Neural progenitor cell (in vitro differentiated cells): ENCODE measurements at regions not wholly inside any gene's neighbourhood (a gene's known extent, or its start where the extent isn't known, plus 50 kb on each side); places are given as distances from the start of the nearest gene placed in this dataset.

ENCODE experiments used
- DNase-seq: peaks from one replicate; pipeline ENCODE4 v3.0.0-alpha.2; 2016; ENCODE audit warnings: low spot score
- H2AFZ ChIP-seq: fragments of 200-600 bp; sonication (generic); replicated peaks from 2 replicates; pipeline ENCODE4 v1.6.1; 2016; ENCODE audit warnings: antibody characterized with exemption
- H3F3A ChIP-seq: fragments of 200-600 bp; sonication (generic); 2 replicates; pipeline ENCODE4 v1.6.1; 2016; ENCODE audit warnings: antibody characterized with exemption, low read depth
- H3K27ac ChIP-seq: fragments of 200-600 bp; sonication (generic); 2 replicates; pipeline ENCODE4 v1.5.1; 2016; ENCODE audit warnings: mild to moderate bottlenecking
- H3K27me3 ChIP-seq: fragments of 200-600 bp; sonication (generic); 2 replicates; pipeline ENCODE4 v1.6.1; 2016; ENCODE audit warnings: mild to moderate bottlenecking, moderate library complexity
- H3K36me3 ChIP-seq: fragments of 200-600 bp; sonication (generic); 2 replicates; pipeline ENCODE4 v1.5.1; 2016
- H3K4me1 ChIP-seq: fragments of 200-600 bp; sonication (generic); 2 replicates; pipeline ENCODE4 v1.6.1; 2016; ENCODE audit warnings: mixed run types
- H3K4me2 ChIP-seq: fragments of 200-600 bp; sonication (generic); 2 replicates; pipeline ENCODE4 v1.6.1; 2016
- H3K4me3 ChIP-seq: fragments of 200-600 bp; sonication (generic); 2 replicates; pipeline ENCODE4 v1.5.1; 2016
- H3K79me2 ChIP-seq: fragments of 200-600 bp; sonication (generic); 2 replicates; pipeline ENCODE4 v1.6.1; 2016; ENCODE audit warnings: low read depth
- H3K9ac ChIP-seq: fragments of 200-600 bp; sonication (generic); 2 replicates; pipeline ENCODE4 v1.6.1; 2016
- H3K9me3 ChIP-seq: fragments of 200-600 bp; sonication (generic); 2 replicates; pipeline ENCODE4 v1.5.1; 2016; ENCODE audit warnings: low read depth
- H4K20me1 ChIP-seq: fragments of 200-600 bp; sonication (generic); 2 replicates; pipeline ENCODE4 v1.6.1; 2016; ENCODE audit warnings: low read depth
- H3K27ac Mint-ChIP-seq: 3 replicates; pipeline ENCODE4 v1.8.0; 2021; ENCODE audit warnings: mixed read lengths
- H3K27me3 Mint-ChIP-seq: 2 replicates; pipeline ENCODE4 v1.8.0; 2022; ENCODE audit warnings: low read depth, mild to moderate bottlenecking, inconsistent platforms, moderate library complexity, mixed read lengths; ENCODE audit not compliant: insufficient read depth
- H3K36me3 Mint-ChIP-seq: 3 replicates; pipeline ENCODE4 v1.8.0; 2021; ENCODE audit warnings: mixed read lengths
- H3K4me1 Mint-ChIP-seq: 3 replicates; pipeline ENCODE4 v1.8.0; 2021; ENCODE audit warnings: mixed read lengths
- H3K4me3 Mint-ChIP-seq: 3 replicates; pipeline ENCODE4 v1.8.0; 2021; ENCODE audit warnings: mild to moderate bottlenecking, moderate library complexity, mixed read lengths
- H3K9me3 Mint-ChIP-seq: 3 replicates; pipeline ENCODE4 v1.8.0; 2020; ENCODE audit warnings: mixed read lengths
- EZH2 ChIP-seq: fragments of 200-600 bp; sonication (generic); IDR thresholded peaks from 2 replicates; pipeline ENCODE4 v1.6.1; 2017; ENCODE audit warnings: antibody characterized with exemption, mild to moderate bottlenecking, moderate library complexity
- EZH2phosphoT487 ChIP-seq: fragments of 200-600 bp; sonication (generic); IDR thresholded peaks from 2 replicates; pipeline ENCODE4 v1.6.1; 2017; ENCODE audit warnings: antibody characterized with exemption
- TF ChIP-seq, protein P1 (sequence below): fragments of 200-600 bp; sonication (generic); IDR thresholded peaks from 2 replicates; pipeline ENCODE4 v1.5.1; 2017; ENCODE audit warnings: antibody characterized with exemption, mild to moderate bottlenecking

DNA sequence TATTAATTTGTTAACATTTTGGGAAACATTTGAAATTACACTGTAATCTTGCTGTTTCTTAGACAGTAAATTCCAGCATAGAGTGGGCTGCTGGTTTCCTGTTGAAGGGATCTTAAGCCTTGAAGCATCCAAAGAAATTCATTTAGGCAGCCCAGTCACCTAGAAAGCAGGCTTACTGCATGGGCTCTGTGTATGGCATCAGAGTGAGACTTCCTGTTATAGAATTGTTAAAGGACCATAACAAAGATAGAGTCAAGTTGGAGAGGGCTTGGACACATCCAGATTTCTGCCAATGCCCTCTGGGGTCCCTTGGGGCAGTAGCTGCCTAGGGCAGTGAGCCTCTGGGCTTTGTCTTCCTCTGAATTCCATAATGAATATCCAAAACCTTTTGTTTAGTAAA, 149.2 kb downstream of the DYRK2 start:
- no peak overlapping the region for H2AFZ ChIP-seq
- Mint-ChIP-seq H3K4me1 (peaks cover 3% of the 10 kb centered on the region), H3K9me3 (no peaks in the 10 kb centered on the region), H3K4me3 (no peak overlapping the region), H3K36me3 (no peaks in the 10 kb centered on the region), H3K27ac (no peak overlapping the region), H3K27me3 (no peaks in the 10 kb centered on the region)
- H3K9ac ChIP-seq = no peak overlapping the region
- H3K4me3 ChIP-seq = no peak overlapping the region
- no peak overlapping the region for H3K4me2 ChIP-seq
- no peak for DNase-seq
- no peaks in the 10 kb centered on the region for H3K79me2 ChIP-seq
- peaks cover 3% of the 10 kb centered on the region for H3K4me1 ChIP-seq
- no peaks in the 10 kb centered on the region for H4K20me1 ChIP-seq
- no peaks in the 10 kb centered on the region for H3F3A ChIP-seq
- no peaks in the 10 kb centered on the region for H3K9me3 ChIP-seq
- no peaks in the 10 kb centered on the region for H3K36me3 ChIP-seq
- TF ChIP-seq, protein P1, sequence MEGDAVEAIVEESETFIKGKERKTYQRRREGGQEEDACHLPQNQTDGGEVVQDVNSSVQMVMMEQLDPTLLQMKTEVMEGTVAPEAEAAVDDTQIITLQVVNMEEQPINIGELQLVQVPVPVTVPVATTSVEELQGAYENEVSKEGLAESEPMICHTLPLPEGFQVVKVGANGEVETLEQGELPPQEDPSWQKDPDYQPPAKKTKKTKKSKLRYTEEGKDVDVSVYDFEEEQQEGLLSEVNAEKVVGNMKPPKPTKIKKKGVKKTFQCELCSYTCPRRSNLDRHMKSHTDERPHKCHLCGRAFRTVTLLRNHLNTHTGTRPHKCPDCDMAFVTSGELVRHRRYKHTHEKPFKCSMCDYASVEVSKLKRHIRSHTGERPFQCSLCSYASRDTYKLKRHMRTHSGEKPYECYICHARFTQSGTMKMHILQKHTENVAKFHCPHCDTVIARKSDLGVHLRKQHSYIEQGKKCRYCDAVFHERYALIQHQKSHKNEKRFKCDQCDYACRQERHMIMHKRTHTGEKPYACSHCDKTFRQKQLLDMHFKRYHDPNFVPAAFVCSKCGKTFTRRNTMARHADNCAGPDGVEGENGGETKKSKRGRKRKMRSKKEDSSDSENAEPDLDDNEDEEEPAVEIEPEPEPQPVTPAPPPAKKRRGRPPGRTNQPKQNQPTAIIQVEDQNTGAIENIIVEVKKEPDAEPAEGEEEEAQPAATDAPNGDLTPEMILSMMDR = no peak
- TF ChIP-seq EZH2 = no peak
- TF ChIP-seq EZH2phosphoT487 = no peak
- H3K27ac ChIP-seq = no peak overlapping the region
- no peaks in the 10 kb centered on the region for H3K27me3 ChIP-seq

DNA sequence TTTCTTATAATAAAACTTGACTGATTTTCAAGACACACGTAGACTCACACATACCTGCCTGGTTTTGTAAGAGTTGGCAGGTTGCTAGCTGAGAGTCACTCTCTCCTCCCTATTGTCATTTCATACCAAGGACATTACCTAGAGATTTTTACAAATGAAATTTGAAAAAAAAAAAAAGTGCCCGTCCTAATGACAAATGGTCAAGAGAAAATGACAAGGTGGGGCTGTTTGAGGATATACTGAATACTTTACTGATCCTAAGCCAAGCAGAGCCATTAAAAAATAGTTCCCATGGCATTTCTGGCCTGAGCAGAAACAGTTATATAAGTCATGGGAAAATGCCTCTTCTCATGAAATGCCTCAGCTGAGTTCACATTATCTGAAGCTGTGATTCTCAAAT, 150.2 kb downstream of the DYRK2 start:
- no peaks in the 10 kb centered on the region for H3K36me3 Mint-ChIP-seq
- H3K27ac Mint-ChIP-seq = no peak overlapping the region
- H3K79me2 ChIP-seq = no peaks in the 10 kb centered on the region
- DNase-seq = no peak
- no peaks in the 10 kb centered on the region for H3K36me3 ChIP-seq
- H4K20me1 ChIP-seq = no peaks in the 10 kb centered on the region
- H3K27ac ChIP-seq = no peak overlapping the region
- no peaks in the 10 kb centered on the region for H3K27me3 Mint-ChIP-seq
- peak overlapping the region; percentile 52 for H2AFZ ChIP-seq
- H3K4me3 Mint-ChIP-seq = no peak overlapping the region
- H3K4me1 Mint-ChIP-seq = peaks cover 4% of the 10 kb centered on the region
- H3K4me2 ChIP-seq = no peak overlapping the region
- no peak overlapping the region for H3K9ac ChIP-seq
- TF ChIP-seq, protein P1 = no peak
- no peak for TF ChIP-seq EZH2phosphoT487
- TF ChIP-seq EZH2 = no peak
- no peaks in the 10 kb centered on the region for H3K9me3 ChIP-seq
- H3K9me3 Mint-ChIP-seq = no peaks in the 10 kb centered on the region
- no peaks in the 10 kb centered on the region for H3F3A ChIP-seq
- H3K27me3 ChIP-seq = no peaks in the 10 kb centered on the region
- H3K4me3 ChIP-seq = no peak overlapping the region
- H3K4me1 ChIP-seq = peaks cover 13% of the 10 kb centered on the region

DNA sequence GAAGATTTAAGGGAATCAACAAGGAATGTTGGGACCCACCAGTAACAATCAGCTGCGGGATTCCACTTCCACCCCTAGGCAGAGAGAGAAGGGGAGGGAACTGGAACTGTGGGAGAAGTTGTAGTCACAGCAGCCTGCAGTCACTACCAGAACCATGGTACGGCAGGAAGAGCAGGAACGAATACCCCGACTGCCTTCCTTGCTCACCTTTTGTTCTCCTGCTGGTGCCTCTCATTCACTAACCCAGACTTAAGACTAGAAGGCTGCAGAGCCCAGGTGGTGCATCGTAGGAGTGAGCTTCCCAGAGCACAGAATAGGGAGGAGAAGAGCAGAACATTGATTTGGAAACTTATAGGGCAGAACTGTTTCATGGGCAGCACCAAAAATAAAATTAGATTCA, 154.2 kb downstream of the DYRK2 start:
- Mint-ChIP-seq H3K36me3 (no peaks in the 10 kb centered on the region), H3K4me1 (peaks cover 5% of the 10 kb centered on the region), H3K27me3 (no peaks in the 10 kb centered on the region), H3K4me3 (no peak overlapping the region), H3K9me3 (no peaks in the 10 kb centered on the region), H3K27ac (no peak overlapping the region)
- no peak overlapping the region for H2AFZ ChIP-seq
- no peaks in the 10 kb centered on the region for H4K20me1 ChIP-seq
- H3K9ac ChIP-seq = no peak overlapping the region
- H3F3A ChIP-seq = no peaks in the 10 kb centered on the region
- H3K4me1 ChIP-seq = peaks cover 14% of the 10 kb centered on the region
- H3K79me2 ChIP-seq = no peaks in the 10 kb centered on the region
- no peak overlapping the region for H3K27ac ChIP-seq
- H3K9me3 ChIP-seq = no peaks in the 10 kb centered on the region
- no peaks in the 10 kb centered on the region for H3K36me3 ChIP-seq
- no peak overlapping the region for H3K4me2 ChIP-seq
- H3K27me3 ChIP-seq = no peaks in the 10 kb centered on the region
- TF ChIP-seq, protein P1 = no peak
- TF ChIP-seq EZH2 (no peak), EZH2phosphoT487 (no peak)
- H3K4me3 ChIP-seq = no peak overlapping the region
- DNase-seq = no peak
